Epidermal melanocyte (primary cell): ENCODE measurements at regions not wholly inside any gene's neighbourhood (a gene's known extent, or its start where the extent isn't known, plus 50 kb on each side); places are given as distances from the start of the nearest gene placed in this dataset.
"Not testable (repeated sequence)": the region's sequence is repeated elsewhere in the genome, so short reads cannot be mapped to it uniquely, and the experiment has no call there.

Experiments used
- DNase-seq: peaks from one replicate; pipeline ENCODE4 v3.0.0; 2011; ENCODE audit warnings: low spot score; ENCODE audit not compliant: insufficient read length

DNA sequence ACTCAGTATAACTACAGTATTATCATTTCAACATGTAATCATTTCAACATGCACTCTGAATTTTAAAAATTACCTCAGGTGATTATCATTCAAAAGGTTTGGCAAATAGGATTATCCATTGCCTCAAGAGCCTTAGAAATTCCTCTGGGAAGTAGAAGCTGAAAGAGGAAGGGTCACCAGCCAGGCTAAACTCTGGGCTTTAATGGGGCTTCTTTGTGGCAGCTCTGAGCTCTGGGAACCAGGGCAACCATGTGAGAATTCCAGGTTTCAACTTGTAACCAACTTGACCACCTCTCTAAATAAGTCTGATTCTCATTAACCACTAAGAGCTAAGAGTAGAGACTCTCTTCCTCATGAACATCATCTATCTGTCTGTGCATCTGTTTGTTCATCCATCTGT lies 117.2 kb upstream of the MED14 start:
- DNase-seq, result no peak

DNA sequence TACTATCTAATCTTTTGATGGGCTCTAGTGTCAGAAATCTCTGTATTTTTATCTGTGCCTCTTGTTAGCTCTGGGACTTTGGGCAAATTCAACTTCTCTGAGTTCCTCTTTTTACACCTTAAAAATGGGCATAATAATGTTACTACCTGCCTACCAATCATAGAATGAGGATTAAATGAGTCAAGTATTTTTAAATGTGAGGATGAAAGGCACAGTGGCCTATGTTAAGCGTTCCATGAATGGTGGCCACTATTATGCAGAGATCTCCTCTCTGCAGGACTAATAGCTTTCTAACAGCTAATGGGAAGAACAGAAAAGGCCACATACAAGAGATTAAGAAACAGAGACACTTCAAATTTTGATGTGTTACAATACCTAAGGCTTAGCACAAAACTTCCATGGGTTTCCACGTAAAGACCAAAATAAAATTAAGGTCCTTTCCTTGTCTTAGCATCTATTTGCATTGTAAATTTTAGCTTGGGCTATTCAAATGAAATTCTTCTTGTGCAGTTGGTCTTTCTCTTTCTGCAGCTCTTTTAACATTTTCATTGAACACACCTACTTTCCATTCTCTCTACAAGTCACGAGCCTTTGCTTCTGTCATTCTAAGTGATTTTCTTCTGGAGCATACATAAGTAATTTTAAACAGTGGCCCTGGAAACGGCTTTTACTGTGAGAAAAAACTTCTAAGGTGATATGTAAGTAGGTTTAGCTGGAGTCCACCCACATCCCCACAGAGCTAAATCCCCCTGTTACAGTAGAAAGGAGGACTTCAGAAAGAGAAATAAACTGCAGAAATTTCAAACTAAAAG lies 117.9 kb upstream of the MED14 start:
- no peak for DNase-seq

DNA sequence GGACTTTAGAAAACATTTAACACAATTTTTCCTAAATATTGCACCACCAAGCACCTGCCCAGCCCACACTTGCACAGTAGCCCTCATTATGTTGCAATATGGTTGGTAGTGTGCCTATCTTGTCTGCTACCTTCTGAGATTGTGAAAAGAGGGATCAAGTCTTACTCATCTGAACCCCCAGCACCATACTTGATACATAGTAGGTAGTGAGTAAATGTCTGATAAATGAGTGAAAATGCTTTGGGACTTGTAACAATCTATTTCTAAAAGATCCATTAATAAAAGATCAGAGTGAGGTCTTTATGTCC lies 118.4 kb upstream of the MED14 start:
- no peak for DNase-seq

DNA sequence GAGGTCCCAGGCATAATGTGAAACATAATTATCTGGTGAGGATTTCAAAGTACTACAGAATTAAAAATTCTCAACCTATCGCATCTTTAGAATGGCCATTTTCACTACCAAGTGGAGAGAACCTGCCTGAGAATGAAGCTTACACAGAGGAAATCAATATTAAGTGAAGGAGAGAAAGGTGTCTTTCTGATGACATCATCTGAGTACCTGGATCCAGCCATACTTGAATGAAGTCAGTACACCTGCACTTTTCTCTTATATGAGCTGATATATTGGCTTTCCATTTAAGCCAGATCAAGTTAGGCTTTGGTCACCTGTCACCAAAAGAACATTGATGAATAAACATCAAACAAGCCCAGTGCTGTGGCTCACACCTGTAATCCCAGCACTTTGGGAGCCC lies 118.9 kb upstream of the MED14 start:
- no peak for DNase-seq

DNA sequence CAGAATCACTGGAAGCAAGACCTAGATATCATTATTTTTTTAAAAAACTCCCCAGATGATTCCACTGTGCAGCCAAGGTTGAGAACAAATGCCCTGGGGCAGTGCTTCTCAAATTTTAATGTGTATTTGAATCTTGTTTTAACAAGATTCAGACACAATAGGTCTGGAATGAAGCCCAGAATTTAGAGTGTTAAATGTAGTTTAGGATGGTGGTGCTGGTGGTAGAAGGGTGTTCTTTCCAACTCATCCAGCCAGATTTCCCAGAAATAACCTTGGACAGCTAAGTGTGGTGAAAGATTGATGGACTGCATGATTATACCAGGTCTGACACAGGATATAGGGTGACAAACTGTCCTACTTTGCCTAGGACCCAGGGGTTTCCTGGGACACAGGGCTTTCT lies 120.1 kb upstream of the MED14 start:
- no peak for DNase-seq

DNA sequence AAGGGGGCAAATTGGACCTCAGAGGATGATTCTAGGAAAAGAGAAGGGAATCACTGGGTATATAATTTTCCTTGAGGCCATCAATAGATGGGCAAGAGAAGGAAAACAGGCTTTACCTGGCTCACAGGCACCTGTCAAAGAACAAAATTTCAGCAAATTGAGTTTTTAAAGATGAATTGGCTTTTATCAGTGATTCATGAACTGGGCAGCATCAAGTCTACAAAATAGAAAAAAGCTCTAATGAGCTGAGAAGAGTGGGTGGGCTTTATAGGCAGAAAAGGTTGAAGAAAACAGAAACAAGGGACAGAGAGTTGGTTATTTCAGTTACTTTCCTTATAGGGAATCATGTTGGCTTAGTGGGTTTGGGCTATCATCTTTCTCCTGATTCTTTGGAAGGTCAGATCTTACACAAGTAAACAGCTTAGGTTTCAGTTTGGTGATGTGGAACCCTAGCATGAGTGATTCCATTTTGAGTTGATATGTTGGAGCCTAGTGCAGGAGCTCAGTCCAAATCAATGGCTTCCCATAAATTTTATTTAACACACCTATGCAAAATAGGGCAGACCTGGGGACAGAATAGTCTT lies 120.7 kb upstream of the MED14 start:
- DNase-seq, result no peak

DNA sequence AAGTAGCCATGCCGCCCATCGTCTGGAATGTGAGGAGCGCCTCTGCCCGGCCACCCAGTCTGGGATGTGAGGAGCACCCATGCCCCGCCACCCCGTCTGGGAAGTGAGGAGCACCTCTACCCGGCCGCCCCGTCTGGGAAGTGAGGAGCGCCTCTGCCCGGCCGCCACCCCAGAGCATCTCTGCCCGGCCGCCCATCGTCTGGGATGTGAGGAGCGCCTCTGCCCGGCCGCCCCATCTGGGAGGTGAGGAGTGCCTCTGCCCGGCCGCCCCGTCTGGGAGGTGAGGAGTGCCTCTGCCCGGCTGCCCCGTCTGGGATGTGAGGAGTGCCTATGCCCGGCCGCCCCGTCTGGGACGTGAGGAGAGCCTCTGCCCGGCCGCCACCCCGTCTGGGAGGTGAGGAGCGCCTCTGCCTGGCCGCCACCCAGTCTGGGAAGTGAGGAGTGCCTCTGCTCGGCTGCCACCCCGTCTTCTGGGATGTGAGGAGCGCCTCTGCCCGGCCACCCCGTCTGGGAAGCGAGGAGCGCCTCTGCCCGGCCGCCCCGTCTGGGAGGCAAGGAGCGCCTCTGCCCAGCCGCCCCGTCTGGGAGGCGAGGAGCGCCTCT lies 126.7 kb upstream of the MED14 start:
- DNase-seq, result not testable (repeated sequence)

DNA sequence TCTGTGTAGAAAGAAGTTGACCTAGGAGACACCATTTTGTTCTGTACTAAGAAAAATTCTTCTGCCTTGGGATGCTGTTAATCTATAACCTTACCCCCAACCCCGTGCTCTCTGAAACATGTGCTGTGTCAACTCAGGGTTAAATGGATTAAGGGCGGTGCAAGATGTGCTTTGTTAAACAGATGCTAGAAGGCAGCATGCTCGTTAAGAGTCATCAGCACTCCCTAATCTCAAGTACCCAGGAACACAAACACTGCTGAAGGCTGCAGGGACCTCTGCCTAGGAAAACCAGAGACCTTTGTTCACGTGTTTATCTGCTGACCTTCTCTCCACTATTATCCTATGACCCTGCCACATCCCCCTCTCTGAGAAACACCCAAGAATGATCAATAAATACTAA lies 127.9 kb upstream of the MED14 start:
- not testable (repeated sequence) for DNase-seq

DNA sequence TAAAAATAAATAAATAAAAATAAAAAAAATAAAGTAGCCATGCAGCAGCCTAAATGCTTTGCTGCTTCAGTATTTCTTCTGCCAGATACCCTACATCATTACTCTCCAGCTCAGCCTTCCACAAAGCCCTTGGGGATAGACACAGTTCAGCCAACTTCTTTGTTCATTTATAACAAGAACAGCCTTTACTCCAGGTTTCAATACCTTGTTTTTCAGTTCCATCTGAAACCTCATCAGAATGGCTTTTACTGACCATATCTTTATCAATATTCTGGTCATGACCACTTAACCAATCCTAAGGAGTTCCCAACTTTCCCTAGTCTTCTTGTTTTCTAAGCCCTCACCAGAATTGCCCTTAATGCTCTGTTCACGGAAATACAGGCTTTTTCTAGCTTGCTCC lies 128.3 kb upstream of the MED14 start:
- no peak for DNase-seq

DNA sequence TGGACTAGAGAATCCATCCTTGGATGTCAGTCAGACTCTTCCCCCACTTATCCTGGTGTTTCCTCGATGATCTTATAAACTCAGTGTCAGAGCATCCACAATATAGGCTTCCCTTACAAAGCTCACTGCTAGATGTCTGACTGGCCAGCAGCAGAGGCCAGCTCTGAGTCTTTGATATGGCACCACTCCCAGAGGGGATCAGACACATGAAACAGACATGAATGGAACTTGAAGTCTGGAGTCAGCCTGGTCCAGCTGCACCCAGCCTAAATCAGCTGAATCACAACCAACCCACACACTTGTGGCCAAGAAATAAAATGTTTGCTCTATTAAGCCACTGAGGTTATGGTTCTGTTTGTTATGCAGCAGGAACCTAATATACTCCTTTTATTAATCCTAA lies 129.6 kb upstream of the MED14 start:
- DNase-seq, result no peak

DNA sequence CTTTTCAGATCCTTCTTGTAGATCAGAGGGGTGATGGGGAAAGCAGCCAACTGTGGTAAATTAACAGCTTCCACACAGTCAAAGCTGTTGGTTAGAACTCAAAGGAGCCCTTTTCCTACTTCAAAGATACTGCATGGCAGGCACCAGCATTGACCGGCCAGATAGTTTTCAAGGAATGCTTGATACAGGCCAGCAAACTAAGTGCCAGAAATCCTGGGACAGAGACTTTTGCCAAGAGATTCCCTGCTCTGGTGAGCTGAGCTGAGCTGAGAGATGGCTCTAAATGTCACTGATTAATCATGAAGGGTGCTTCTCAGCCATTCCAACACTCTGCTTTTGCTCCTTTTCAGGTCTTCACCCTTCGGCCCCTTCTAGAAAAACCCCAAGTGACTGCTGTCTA lies 131.6 kb upstream of the MED14 start:
- DNase-seq, result no peak

DNA sequence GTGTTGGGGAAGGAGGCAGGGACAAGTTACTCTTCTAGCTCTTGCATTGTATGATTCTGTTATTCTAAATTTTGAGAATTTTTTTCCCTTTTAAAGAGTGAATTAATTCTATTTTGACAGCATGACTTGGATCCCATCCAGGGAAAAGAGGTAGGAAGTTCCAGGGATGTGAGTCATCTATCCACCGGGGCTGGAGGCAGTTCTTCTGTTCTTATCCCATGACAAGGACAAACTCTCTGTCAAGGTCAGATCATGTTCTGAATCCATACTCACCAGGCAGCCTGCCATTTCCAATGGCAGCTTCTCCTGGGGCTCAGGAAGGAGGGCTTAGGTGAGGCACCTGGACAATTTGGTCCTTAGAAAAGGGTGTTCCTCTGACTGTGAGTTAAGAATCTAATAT lies 132.0 kb upstream of the MED14 start:
- DNase-seq, result no peak

DNA sequence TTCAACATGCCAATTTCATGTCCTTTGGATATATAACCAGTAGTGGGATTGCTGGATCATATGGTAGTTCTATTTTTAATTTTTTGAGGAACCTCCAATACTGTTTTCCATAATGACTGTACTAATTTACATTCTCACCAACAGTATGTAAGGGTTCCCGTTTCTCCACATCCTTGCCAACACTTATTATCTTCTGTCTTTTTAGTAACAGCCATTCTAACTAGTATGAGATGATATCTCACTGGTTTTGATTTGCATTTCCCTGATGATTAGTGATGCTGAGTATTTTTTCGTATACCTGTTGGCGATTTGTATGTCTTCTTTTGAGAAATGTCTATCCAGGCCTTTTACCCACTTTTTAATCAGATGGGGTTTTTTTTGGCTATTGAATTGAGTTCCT lies 133.5 kb upstream of the MED14 start:
- DNase-seq, result no peak

DNA sequence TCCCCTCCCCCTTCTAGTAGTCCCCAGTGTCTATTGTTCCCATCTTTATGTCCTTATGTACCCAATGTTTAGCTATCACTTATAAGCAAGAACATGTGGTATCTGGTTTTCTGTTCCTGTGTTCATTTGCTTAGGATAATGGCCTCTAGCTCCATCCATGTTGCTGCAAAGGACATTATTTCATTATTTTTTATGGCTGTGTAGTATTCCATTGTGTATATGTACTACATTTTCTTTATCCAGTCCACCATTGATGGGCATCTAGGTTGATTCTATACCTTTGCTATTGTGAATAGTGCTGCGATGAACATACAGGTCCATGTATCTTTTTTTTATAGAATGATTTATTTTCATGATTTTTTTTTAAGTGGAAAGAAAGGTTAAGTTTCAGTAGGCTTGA lies 135.6 kb upstream of the MED14 start:
- DNase-seq, result not testable (repeated sequence)

DNA sequence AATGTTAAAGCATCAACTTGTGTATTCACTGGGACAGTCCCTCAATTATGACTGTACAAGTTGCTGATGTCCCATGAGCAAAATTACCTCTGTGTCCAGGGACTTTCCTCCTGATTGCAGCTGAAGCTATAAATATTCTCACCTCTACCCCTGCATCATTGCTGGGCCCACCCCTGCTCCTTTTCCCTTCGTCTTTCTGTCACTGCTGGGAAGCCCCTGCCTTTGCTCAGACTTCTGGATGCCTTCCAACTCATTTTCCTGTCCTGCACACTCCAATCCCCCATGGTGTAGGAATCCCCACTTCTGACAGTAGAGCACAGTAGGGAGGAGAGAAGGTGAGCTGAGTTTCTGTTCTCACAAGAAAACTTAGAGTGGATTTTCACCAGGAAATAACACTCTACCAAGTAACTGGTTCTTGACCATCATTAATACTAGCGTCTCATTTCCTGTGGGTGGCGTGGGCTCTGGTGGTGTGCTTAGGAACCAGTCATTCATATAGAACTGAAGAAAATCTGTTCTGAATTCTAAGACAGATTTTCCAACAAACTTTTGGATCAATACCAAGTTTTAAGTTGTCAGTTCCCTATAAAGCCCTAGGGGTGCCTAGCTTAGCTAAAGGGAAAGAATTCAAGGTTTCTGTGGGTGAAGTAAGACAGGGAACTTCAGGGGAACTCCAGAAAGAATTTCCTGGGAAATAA lies 136.2 kb upstream of the MED14 start:
- no peak for DNase-seq

DNA sequence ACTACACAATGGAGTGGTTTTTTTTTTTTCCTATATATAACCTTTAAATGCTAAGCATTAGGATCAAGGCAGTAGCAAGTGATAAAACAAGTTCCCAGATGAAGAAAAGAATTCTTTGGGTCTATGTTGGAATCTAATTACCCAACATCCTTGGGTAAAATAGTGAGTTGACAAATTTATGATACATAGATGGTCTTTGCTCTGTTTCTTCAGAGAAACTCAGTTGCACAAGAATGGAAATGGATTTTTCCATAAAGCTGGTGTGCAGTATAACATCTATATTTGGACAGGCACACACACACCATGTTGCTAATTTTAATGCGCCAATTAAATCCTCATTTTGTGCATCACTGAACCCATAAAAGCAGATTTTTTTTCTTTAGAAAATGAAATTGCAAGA lies 137.0 kb upstream of the MED14 start:
- DNase-seq, result no peak

DNA sequence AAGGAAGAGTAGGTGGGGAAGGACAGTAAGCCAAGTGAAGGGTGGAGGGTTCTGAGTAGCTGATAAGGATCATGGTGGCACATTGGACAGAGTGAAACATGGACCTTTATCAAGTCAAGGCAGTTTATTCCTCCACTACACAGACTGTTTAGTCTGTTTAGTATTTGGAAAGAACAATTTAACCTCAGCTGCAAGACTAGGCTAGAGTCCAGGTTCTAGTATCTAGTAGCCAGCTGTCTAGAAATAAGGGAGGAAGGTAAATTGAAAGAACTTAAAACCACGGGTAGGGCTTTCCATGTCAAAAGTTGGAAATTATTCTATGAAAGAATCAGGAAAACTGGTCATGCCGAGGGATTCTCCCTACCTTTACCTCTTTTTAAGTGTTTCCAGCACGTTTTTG lies 140.1 kb upstream of the MED14 start:
- DNase-seq, result no peak

DNA sequence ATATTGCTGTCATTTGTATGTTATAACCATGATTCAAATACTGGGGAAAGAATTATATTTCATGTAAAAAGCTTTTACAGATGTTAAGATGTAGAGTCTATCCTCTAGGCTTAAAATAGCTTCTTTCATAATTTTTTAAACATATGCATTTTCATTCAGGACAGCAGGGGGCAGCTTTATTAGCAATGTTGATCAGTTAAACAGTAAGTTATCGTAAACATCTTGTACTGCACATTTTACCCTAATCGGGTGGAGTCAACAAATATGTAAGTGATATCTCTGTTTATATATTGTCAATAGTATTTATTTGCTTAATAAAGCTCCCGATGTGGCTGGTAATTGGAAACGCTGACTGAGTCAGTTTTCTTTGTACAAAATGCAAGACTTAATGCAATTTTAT lies 142.5 kb upstream of the MED14 start:
- peak; percentile 20 for DNase-seq

DNA sequence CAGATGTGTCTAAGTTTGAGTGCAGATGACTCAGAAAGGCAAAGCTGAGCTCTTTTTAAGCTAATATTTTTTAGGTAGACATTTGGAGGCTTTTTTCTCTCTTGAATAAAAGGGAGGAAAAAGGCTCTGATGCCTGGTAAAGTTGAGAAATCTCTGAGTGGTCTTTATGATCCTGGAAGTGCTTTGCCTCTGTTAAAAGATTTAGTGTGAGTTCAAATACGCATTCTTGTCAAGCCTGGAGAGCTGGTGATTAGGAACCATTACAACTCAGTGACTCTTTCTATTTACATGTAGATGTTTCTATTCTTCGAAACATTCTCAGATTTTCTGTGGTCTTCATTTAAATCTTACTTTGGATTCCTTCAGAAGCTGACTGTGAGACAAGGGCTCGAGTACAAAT lies 143.4 kb upstream of the MED14 start:
- DNase-seq, result no peak

DNA sequence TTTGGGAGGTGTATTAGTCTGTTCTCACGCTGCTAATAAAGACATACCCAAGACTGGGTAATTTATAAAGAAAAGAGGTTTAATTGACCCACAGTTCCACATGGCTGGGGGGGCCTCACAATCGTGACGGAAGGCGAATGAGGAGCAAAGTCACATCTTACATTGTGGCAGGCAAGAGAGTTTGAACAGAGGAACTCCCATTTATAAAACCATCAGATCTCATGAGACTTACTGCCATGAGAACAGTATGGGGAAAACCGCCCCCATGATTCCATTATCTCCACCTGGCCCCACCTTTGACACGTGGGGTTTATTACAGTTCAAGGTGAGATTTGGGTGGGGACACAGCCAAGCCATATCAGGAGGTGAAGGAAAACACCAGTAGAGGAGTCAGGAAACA lies 143.8 kb upstream of the MED14 start:
- not testable (repeated sequence) for DNase-seq

DNA sequence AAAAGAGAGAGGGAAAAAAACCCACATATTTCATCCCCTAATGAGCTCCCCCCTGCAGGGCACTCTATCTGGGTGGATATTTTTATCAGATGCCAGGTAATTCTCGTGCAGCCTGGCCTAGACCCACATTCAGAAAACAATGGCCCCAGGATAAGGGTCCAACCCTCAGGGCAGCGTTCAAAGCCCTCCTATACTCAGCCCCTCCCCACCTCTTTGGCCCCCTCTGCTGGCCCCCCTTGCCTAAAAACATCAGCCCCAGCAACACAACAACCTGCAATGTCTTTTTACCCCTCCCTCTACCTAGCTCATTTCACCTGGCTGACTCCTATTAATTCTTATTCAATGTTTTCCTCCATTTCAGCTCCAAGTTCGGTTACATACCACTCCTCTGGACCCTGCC lies 145.4 kb upstream of the MED14 start:
- DNase-seq, result no peak

DNA sequence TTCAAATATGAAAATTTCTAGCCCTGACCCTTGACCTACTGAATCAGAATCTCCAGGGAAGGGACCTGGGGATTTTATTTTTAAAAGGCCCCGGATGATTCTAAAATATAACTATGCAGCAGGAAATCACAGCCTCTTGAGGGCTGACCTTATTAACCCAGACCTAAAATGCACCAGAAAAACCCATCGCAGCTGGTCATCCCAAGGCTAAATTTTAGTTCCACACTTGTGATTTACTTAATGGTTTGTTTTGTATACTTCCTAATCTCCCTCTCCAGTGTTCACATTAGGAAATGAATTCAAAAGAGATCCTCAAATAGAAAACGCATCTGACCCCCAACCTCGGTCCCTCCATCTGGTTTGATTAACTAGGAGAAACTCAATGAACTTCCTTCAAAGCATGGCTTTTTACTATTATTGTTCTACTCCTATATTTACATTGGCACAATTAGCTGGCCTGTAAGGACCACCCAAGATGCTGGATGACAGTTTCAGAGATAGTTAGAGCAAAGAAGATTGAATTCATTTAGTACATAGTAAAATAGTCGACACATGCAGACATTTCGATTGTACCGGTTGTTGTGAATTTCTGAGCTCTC lies 147.8 kb upstream of the MED14 start:
- no peak for DNase-seq
